Pancreas (tissue), 10 donors: ENCODE measurements at regions not wholly inside any gene's neighbourhood (a gene's known extent, or its start where the extent isn't known, plus 50 kb on each side); places are given as distances from the start of the nearest gene placed in this dataset.

ENCODE experiments used
- ATAC-seq, 4 donors: fragments of 200-7000 bp; cut with Tn5 transposase; one replicate each; pipeline versions ENCODE4 v1.8.0 to v1.9.1; 2020; ENCODE audit warnings: mild to moderate bottlenecking in 4 of 4, moderate library complexity in 4 of 4
- DNase-seq, 6 donors: peaks; one replicate each; pipeline ENCODE4 v3.0.0-alpha.2; 2020
- FAIRE-seq: peaks from 2 replicates; lab custom pipeline; 2012; peaks lifted over from hg19 to GRCh38; lab: Jason Lieb, UNC
- H3K27ac ChIP-seq, 4 donors: fragments of 200-600 bp; sonication (generic); 1 replicate in 3 of 4; 2 replicates in 1 of 4; pipeline versions ENCODE4 v1.5.0 to v1.8.0; 2020
- H3K27me3 ChIP-seq, 4 donors: fragments of 200-600 bp; one replicate each; pipeline ENCODE4 v1.8.0; 2021
- H3K36me3 ChIP-seq, 3 donors: fragments of 200-600 bp; sonication (generic) in 1 of 3; one replicate each; pipeline versions ENCODE4 v1.5.0 to v1.8.0; 2020 to 2021
- H3K4me1 ChIP-seq, 3 donors: fragments of 200-600 bp; one replicate each; pipeline ENCODE4 v1.8.0; 2021
- H3K4me3 ChIP-seq, 4 donors: fragments of 200-600 bp; sonication (generic) in 2 of 4; one replicate each; pipeline versions ENCODE4 v1.5.0 to v1.8.0; 2020 to 2021
- H3K9me3 ChIP-seq, 4 donors: fragments of 200-600 bp; one replicate each; pipeline ENCODE4 v1.8.0; 2021
- WGBS, 2 donors: extraction: QIAGEN DNeasy Blood & Tissue Kit; methylation state at CpG; one replicate each; pipeline ENCODE4 v1.1.7; 2013; 5-methylcytosine and 5-hydroxymethylcytosine counted together
- intact Hi-C, 3 donors: fragments of 100-400 bp; cut with DNase I; formaldehyde crosslinking; loops; one replicate each; pipeline versions ENCODE4 v1.11.1 to v1.14.2; 2022
- TF ChIP-seq, protein P1 (sequence below), 4 donors: fragments of 200-600 bp; sonication (generic) in 3 of 4; IDR thresholded peaks; one replicate each; pipeline versions ENCODE4 v1.5.0 to v1.8.0; 2021; ENCODE audit warnings: antibody characterized with exemption in 4 of 4
- donor health status: healthy with polysubstance abuse.
- donor health status: DM: no; HTN: no; CAD: no; lungs with moderate emphysema.
- donor health status: DM: no; HTN: no; CAD: no.
- donor health status: control.
- donor health status: control.
- donor health status: Bipolar disorder and iron deficiency.
- donor health status: DM: yes; HTN: yes; CAD: no.
- donor health status: DM: no; HTN: no; CAD: no.
- donor health status: DM: no; HTN: no; CAD: no.
- donor health status: DM: yes; HTN: yes; CAD: no.

DNA sequence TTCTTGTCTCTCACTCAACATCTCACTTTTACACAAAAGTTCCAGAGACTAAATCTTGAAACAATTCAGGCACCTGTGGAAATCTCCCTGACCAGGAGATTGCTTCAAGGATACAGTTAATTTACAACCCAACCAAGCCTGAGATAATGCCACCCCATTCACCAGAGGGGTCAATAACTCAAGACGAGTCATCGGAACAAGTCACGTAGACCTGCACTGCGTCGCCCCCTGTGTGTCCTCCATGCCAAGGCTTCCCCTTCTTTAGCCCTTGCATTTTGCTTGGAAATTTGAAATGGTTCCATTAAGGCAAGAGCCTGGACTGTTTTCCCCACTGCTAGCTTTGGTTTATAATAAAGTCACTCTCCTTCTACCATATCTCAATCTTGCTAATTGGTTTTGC is 129.0 kb upstream of the NEO1 start:
- Histone ChIP-seq H3K27ac (no peak overlapping the region), H3K9me3 (no peaks in the 10 kb centered on the region), H3K36me3 (no peaks in the 10 kb centered on the region), H3K4me1 (no peaks in the 10 kb centered on the region), H3K4me3 (no peak overlapping the region), H3K27me3 (no peaks in the 10 kb centered on the region)
- WGBS, 2 donors = 64 to 68% methylated on average over 5 of the region's 5 CpGs
- ATAC-seq (no peak), DNase-seq (no peak), FAIRE-seq (no peak)
- intact Hi-C loops = no loop called here
- TF ChIP-seq, protein P1, sequence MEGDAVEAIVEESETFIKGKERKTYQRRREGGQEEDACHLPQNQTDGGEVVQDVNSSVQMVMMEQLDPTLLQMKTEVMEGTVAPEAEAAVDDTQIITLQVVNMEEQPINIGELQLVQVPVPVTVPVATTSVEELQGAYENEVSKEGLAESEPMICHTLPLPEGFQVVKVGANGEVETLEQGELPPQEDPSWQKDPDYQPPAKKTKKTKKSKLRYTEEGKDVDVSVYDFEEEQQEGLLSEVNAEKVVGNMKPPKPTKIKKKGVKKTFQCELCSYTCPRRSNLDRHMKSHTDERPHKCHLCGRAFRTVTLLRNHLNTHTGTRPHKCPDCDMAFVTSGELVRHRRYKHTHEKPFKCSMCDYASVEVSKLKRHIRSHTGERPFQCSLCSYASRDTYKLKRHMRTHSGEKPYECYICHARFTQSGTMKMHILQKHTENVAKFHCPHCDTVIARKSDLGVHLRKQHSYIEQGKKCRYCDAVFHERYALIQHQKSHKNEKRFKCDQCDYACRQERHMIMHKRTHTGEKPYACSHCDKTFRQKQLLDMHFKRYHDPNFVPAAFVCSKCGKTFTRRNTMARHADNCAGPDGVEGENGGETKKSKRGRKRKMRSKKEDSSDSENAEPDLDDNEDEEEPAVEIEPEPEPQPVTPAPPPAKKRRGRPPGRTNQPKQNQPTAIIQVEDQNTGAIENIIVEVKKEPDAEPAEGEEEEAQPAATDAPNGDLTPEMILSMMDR (IDR thresholded peaks at IDR 0.05) = no peak

DNA sequence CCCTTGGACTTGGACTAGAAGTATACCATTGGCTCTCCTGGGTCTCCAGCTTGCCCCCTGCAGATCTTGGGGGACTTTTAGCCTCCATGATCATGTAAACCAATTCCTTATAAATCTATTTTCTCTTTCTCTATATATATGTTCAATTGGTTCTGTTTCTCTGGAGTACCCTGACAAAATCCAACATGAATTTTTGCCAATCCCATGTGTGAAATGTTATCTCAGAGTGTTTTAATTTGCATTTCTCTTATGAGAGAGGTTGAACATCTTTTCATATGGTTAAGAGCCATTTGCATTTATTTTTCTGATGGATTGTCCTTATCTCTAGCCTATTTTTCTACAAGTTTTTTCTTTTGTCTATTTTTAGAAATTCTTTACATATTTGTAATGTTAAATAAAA is 131.7 kb upstream of the NEO1 start:
- no peak overlapping the region for H3K4me3 ChIP-seq
- TF ChIP-seq, protein P1 (IDR thresholded peaks at IDR 0.05) = no peak

GRCh38 chr15:72919936-72920465 is 132.3 kb upstream of the NEO1 start:
- ATAC-seq (no peak), DNase-seq (no peak), FAIRE-seq (no peak)
- intact Hi-C loops = no loop called here
- H3K27me3 ChIP-seq = no peaks in the 10 kb centered on the region
- H3K36me3 ChIP-seq = no peaks in the 10 kb centered on the region
- H3K4me1 ChIP-seq = no peaks in the 10 kb centered on the region
- TF ChIP-seq, protein P1 (IDR thresholded peaks at IDR 0.05) = no peak
- H3K9me3 ChIP-seq = no peaks in the 10 kb centered on the region
- 49 to 50% methylated on average over 5 of the region's 5 CpGs for WGBS, 2 donors
- no peak overlapping the region for H3K4me3 ChIP-seq
- no peak overlapping the region for H3K27ac ChIP-seq

More for the DNA sequence above, 131.7 kb upstream of the NEO1 start:
- Histone ChIP-seq H3K36me3 (no peaks in the 10 kb centered on the region), H3K4me1 (no peaks in the 10 kb centered on the region), H3K27ac (no peak overlapping the region), H3K9me3 (no peaks in the 10 kb centered on the region), H3K27me3 (no peaks in the 10 kb centered on the region)
- DNase-seq (no peak), ATAC-seq (no peak), FAIRE-seq (no peak)
- intact Hi-C loops = no loop called here

- H3K4me3 ChIP-seq = no peak overlapping the region
- DNase-seq (no peak), FAIRE-seq (no peak), ATAC-seq (no peak)
- no peaks in the 10 kb centered on the region for H3K4me1 ChIP-seq
- TF ChIP-seq, protein P1 (IDR thresholded peaks at IDR 0.05) = no peak
- WGBS, 2 donors = 89 to 94% methylated on average over 2 of the region's 2 CpGs
- no peaks in the 10 kb centered on the region for H3K36me3 ChIP-seq
- H3K27me3 ChIP-seq = no peaks in the 10 kb centered on the region
- no peaks in the 10 kb centered on the region for H3K9me3 ChIP-seq
- intact Hi-C loops = no loop called here
- no peak overlapping the region for H3K27ac ChIP-seq
Observed at GRCh38 chr15:72916897-72917296, 133.3 kb upstream of the ADPGK start.

DNA sequence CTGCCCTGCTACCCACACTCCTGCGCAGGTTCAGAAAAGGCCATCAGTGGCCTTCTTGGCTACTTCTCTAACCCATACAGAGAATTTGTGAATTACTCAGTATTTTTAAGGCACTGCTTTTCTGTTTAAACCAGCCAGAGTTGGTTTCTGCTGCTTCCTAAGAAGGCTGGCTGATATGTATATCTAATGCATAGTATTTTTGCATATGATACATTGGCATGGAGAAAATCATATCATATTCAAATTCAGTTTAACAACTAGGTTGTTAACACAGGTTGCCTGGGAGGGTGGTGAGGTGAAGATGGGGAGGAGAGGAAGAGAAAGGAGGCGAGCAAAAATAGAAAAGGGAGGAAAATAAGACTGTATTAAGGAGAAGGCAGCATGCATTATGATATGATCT is 132.8 kb upstream of the ADPGK start:
- no peak overlapping the region for H3K27ac ChIP-seq
- no peaks in the 10 kb centered on the region for H3K27me3 ChIP-seq
- TF ChIP-seq, protein P1 (IDR thresholded peaks at IDR 0.05) = no peak
- no peaks in the 10 kb centered on the region for H3K36me3 ChIP-seq
- no peaks in the 10 kb centered on the region for H3K4me1 ChIP-seq
- intact Hi-C loops = no loop called here
- H3K9me3 ChIP-seq = no peaks in the 10 kb centered on the region
- H3K4me3 ChIP-seq = no peak overlapping the region
- no peak for ATAC-seq
- 73 to 83% methylated on average over 2 of the region's 2 CpGs for WGBS, 2 donors
- no peak for FAIRE-seq
- DNase-seq = no peak
